ENCODE measurements at regions not wholly inside any gene's neighbourhood (a gene's known extent, or its start where the extent isn't known, plus 50 kb on each side); places are given as distances from the start of the nearest gene placed in this dataset.

GRCh38 chr10:29826221-29826620, 191.4 kb upstream of the SVIL start:
- Mint-ChIP-seq H3K27ac (no peak overlapping the region), H3K4me1 (peaks cover 15 to 16% of the 10 kb centered on the region in 2 experiments), H3K4me3 (no peak overlapping the region), H3K9me3 (no peaks in the 10 kb centered on the region; a peak in 2 of 5 replicates), H3K27me3 (ENCODE audit: low read depth) (peaks cover 48% of the 10 kb centered on the region), H3K36me3 (ENCODE audit: insufficient read depth in 1 of 3, low read depth in 3 of 3) (no peaks in the 10 kb centered on the region)
- Histone ChIP-seq H3K4me1 (ENCODE audit: insufficient read depth, low read length) (no peaks in the 10 kb centered on the region; the same call in 1 of the 2 replicates), H2BK12ac (ENCODE audit: insufficient read length, low read depth, low read length) (no peak overlapping the region), H3K4ac (ENCODE audit: low read depth, low read length) (no peak overlapping the region), H3T11ph (ENCODE audit: low read length) (no peak overlapping the region), H4K5ac (ENCODE audit: insufficient read length, low read depth, low read length) (no peak overlapping the region), H3K4me2 (ENCODE audit: insufficient read depth, insufficient read length, low read length) (no peak overlapping the region), H3K79me1 (ENCODE audit: insufficient read depth, low read depth, low read length, poor library complexity, severe bottlenecking) (no peaks in the 10 kb centered on the region), H2BK20ac (ENCODE audit: low read depth, low read length, poor library complexity, severe bottlenecking) (no peak overlapping the region), H2BK5ac (ENCODE audit: insufficient read length, low read length) (no peak overlapping the region), H3K18ac (ENCODE audit: insufficient read length, low read depth, low read length) (no peak overlapping the region), H4K91ac (ENCODE audit: insufficient read length, low read depth, low read length) (no peak overlapping the region), H2AFZ (ENCODE audit: low read length) (no peak overlapping the region), H3K23me2 (ENCODE audit: insufficient read length, low read depth, low read length, poor library complexity, severe bottlenecking) (no peaks in the 10 kb centered on the region), H2BK120ac (ENCODE audit: low read depth, low read length, poor library complexity, severe bottlenecking) (no peak overlapping the region), H3K79me2 (ENCODE audit: insufficient read depth, low read length) (no peaks in the 10 kb centered on the region), H3K9me3 (ENCODE audit: control insufficient read depth, low read depth, low read length) (no peaks in the 10 kb centered on the region), H3K27me3 (ENCODE audit: insufficient read depth, low read length) (no peaks in the 10 kb centered on the region), H3K23ac (ENCODE audit: insufficient read length, low read depth, low read length) (no peak overlapping the region), H3K14ac (ENCODE audit: insufficient read depth, low read length) (no peak overlapping the region), H3K9ac (ENCODE audit: extremely low read depth, insufficient read length, low read length) (no peak overlapping the region), H3K56ac (ENCODE audit: insufficient read length, low read depth, low read length) (no peak overlapping the region), H4K8ac (replicated peaks; ENCODE audit: insufficient read length, low read depth, low read length) (no peak overlapping the region), H4K20me1 (ENCODE audit: control insufficient read depth, insufficient read depth, insufficient read length) (no peaks in the 10 kb centered on the region), H3K27ac (ENCODE audit: insufficient read length, low read depth, low read length) (no peak overlapping the region), H2AK5ac (ENCODE audit: insufficient read length, low read length) (no peak overlapping the region), H2BK15ac (ENCODE audit: low read depth, low read length) (no peak overlapping the region)
- no CpG with 5 or more reads among the region's 5 CpGs for WGBS (ENCODE audit: extremely low coverage, insufficient read length, low lambda C conversion rate)
- TF ChIP-seq CTCF (conservative IDR thresholded peaks at IDR 0.05): no peak
- no peak for DNase-seq
